WTC11 (cell line): ENCODE measurements at regions not wholly inside any gene's neighbourhood (a gene's known extent, or its start where the extent isn't known, plus 50 kb on each side); places are given as distances from the start of the nearest gene placed in this dataset.

Experiments
- CREB1 ChIP-seq: sonication (generic); formaldehyde crosslinking; IDR thresholded peaks from 2 replicates; pipeline ENCODE4 v1.8.0; 2023; ENCODE audit warnings: mild to moderate bottlenecking, missing genetic modification reagents
- CREM ChIP-seq: sonication (generic); formaldehyde crosslinking; IDR thresholded peaks from 2 replicates; pipeline ENCODE4 v1.8.1; 2022; ENCODE audit warnings: mild to moderate bottlenecking, missing genetic modification reagents, moderate library complexity
- GABPB1 ChIP-seq: sonication (generic); formaldehyde crosslinking; IDR thresholded peaks from 2 replicates; pipeline ENCODE4 v1.8.1; 2023; ENCODE audit warnings: mild to moderate bottlenecking, missing genetic modification reagents
- KAT7 ChIP-seq: sonication (generic); formaldehyde crosslinking; IDR thresholded peaks from 2 replicates; pipeline ENCODE4 v1.8.1; 2023; ENCODE audit warnings: missing genetic modification reagents, mild to moderate bottlenecking, borderline replicate concordance
- NFATC4 ChIP-seq: fragments of 250-450 bp; sonication (Bioruptor Pico); IDR thresholded peaks from 2 replicates; pipeline ENCODE4 v1.9.0; 2021; ENCODE audit warnings: mild to moderate bottlenecking
- NR1H2 ChIP-seq: sonication (generic); formaldehyde crosslinking; IDR thresholded peaks from 2 replicates; pipeline ENCODE4 v1.9.0; 2021; ENCODE audit warnings: mild to moderate bottlenecking, moderate library complexity, missing genetic modification reagents
- NR2C2 ChIP-seq: sonication (generic); formaldehyde crosslinking; IDR thresholded peaks from 2 replicates; pipeline ENCODE4 v1.8.0; 2022; ENCODE audit warnings: mild to moderate bottlenecking, missing genetic modification reagents
- TF ChIP-seq, protein P1 (sequence below): sonication (generic); formaldehyde crosslinking; IDR thresholded peaks from 2 replicates; pipeline ENCODE4 v1.8.0; 2023; ENCODE audit warnings: missing genetic modification reagents, mild to moderate bottlenecking, borderline replicate concordance
- TF ChIP-seq, protein P2 (sequence below): fragments of 200-600 bp; IDR thresholded peaks from 2 replicates; pipeline ENCODE4 v1.8.0; 2022; ENCODE audit warnings: antibody characterized with exemption
- TF ChIP-seq, protein P3 (sequence below): sonication (generic); formaldehyde crosslinking; IDR thresholded peaks from 2 replicates; pipeline ENCODE4 v1.8.0; 2022; ENCODE audit warnings: mild to moderate bottlenecking, missing genetic modification reagents
- TF ChIP-seq, protein P4 (sequence below): sonication (generic); formaldehyde crosslinking; conservative IDR thresholded peaks from 2 replicates; pipeline ENCODE4 v1.8.1; 2022; ENCODE audit warnings: mild to moderate bottlenecking, missing genetic modification reagents
- TF ChIP-seq, protein P5 (sequence below): fragments of 250-450 bp; sonication (Bioruptor Pico); IDR thresholded peaks from 2 replicates; pipeline ENCODE4 v2.1.2; 2022; ENCODE audit warnings: mild to moderate bottlenecking, moderate library complexity

DNA sequence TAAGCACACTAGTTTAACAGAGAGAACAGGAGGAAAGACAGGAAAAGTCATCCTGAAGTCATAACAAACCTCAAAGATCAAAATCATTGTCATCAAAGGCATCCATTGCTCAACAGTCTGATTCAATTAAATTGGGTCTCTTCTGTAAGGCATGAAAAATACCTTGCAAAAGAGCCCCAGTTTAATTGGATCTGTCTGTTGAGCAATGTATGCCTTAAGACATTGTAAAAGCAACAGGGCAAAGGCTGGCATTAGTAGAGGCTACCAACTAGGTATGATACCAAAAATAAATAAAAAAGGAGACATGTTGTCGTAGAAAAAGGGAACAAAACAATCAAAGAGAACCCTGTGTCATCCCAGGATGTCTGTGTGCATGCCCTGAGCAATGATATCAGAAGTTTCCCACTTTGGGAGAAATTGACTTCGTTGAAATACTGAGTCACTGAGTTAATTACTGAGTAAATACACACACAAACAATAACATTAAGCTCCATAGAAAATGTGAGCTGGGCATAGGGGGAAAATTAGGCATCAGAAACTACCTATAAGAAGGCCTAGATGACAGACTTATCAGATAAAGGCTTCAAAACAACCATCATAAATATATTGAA is 1013.8 kb upstream of the CITED2 start:
- TF ChIP-seq, protein P1, sequence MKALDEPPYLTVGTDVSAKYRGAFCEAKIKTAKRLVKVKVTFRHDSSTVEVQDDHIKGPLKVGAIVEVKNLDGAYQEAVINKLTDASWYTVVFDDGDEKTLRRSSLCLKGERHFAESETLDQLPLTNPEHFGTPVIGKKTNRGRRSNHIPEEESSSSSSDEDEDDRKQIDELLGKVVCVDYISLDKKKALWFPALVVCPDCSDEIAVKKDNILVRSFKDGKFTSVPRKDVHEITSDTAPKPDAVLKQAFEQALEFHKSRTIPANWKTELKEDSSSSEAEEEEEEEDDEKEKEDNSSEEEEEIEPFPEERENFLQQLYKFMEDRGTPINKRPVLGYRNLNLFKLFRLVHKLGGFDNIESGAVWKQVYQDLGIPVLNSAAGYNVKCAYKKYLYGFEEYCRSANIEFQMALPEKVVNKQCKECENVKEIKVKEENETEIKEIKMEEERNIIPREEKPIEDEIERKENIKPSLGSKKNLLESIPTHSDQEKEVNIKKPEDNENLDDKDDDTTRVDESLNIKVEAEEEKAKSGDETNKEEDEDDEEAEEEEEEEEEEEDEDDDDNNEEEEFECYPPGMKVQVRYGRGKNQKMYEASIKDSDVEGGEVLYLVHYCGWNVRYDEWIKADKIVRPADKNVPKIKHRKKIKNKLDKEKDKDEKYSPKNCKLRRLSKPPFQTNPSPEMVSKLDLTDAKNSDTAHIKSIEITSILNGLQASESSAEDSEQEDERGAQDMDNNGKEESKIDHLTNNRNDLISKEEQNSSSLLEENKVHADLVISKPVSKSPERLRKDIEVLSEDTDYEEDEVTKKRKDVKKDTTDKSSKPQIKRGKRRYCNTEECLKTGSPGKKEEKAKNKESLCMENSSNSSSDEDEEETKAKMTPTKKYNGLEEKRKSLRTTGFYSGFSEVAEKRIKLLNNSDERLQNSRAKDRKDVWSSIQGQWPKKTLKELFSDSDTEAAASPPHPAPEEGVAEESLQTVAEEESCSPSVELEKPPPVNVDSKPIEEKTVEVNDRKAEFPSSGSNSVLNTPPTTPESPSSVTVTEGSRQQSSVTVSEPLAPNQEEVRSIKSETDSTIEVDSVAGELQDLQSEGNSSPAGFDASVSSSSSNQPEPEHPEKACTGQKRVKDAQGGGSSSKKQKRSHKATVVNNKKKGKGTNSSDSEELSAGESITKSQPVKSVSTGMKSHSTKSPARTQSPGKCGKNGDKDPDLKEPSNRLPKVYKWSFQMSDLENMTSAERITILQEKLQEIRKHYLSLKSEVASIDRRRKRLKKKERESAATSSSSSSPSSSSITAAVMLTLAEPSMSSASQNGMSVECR, result no peak
- TF ChIP-seq, protein P2, sequence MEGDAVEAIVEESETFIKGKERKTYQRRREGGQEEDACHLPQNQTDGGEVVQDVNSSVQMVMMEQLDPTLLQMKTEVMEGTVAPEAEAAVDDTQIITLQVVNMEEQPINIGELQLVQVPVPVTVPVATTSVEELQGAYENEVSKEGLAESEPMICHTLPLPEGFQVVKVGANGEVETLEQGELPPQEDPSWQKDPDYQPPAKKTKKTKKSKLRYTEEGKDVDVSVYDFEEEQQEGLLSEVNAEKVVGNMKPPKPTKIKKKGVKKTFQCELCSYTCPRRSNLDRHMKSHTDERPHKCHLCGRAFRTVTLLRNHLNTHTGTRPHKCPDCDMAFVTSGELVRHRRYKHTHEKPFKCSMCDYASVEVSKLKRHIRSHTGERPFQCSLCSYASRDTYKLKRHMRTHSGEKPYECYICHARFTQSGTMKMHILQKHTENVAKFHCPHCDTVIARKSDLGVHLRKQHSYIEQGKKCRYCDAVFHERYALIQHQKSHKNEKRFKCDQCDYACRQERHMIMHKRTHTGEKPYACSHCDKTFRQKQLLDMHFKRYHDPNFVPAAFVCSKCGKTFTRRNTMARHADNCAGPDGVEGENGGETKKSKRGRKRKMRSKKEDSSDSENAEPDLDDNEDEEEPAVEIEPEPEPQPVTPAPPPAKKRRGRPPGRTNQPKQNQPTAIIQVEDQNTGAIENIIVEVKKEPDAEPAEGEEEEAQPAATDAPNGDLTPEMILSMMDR, result no peak
- TF ChIP-seq NR1H2 (CRISPR knock-in tag) (no peak), GABPB1 (CRISPR knock-in tag) (no peak), NR2C2 (CRISPR knock-in tag) (no peak), KAT7 (CRISPR knock-in tag) (no peak), NFATC4 (CRISPR knock-in tag) (no peak), CREB1 (no peak), CREM (CRISPR knock-in tag) (no peak)
- TF ChIP-seq, protein P3, sequence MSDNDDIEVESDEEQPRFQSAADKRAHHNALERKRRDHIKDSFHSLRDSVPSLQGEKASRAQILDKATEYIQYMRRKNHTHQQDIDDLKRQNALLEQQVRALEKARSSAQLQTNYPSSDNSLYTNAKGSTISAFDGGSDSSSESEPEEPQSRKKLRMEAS, result no peak
- TF ChIP-seq, protein P4, sequence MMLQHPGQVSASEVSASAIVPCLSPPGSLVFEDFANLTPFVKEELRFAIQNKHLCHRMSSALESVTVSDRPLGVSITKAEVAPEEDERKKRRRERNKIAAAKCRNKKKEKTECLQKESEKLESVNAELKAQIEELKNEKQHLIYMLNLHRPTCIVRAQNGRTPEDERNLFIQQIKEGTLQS (CRISPR knock-in tag), result no peak
- TF ChIP-seq, protein P5, sequence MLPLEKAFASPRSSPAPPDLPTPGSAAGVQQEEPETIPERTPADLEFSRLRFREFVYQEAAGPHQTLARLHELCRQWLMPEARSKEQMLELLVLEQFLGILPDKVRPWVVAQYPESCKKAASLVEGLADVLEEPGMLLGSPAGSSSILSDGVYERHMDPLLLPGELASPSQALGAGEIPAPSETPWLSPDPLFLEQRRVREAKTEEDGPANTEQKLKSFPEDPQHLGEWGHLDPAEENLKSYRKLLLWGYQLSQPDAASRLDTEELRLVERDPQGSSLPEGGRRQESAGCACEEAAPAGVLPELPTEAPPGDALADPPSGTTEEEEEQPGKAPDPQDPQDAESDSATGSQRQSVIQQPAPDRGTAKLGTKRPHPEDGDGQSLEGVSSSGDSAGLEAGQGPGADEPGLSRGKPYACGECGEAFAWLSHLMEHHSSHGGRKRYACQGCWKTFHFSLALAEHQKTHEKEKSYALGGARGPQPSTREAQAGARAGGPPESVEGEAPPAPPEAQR (CRISPR knock-in tag), result no peak
